ENCODE measurements at regions not wholly inside any gene's neighbourhood (a gene's known extent, or its start where the extent isn't known, plus 50 kb on each side); places are given as distances from the start of the nearest gene placed in this dataset.

DNA sequence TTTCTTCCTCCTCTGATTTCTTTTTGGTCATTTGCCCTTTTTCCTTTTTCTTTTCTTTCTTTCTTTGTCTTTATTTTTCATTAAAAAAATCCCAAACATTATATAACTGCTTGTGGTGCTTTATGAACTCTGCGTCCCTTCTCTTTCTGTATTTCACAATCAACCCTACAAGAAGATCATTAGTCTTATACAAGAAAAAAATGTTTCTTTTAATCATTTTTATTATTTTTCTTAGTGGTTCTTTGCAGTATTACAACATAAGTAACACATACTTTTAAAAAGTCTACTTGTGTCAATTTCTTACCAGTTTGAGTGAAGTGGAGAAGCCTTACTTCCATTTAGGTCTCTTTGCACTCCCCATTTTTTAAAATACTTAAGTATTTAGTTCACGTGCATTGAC lies 212.7 kb upstream of the SMC2 start:
- TF ChIP-seq, protein P1, sequence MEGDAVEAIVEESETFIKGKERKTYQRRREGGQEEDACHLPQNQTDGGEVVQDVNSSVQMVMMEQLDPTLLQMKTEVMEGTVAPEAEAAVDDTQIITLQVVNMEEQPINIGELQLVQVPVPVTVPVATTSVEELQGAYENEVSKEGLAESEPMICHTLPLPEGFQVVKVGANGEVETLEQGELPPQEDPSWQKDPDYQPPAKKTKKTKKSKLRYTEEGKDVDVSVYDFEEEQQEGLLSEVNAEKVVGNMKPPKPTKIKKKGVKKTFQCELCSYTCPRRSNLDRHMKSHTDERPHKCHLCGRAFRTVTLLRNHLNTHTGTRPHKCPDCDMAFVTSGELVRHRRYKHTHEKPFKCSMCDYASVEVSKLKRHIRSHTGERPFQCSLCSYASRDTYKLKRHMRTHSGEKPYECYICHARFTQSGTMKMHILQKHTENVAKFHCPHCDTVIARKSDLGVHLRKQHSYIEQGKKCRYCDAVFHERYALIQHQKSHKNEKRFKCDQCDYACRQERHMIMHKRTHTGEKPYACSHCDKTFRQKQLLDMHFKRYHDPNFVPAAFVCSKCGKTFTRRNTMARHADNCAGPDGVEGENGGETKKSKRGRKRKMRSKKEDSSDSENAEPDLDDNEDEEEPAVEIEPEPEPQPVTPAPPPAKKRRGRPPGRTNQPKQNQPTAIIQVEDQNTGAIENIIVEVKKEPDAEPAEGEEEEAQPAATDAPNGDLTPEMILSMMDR (conservative IDR thresholded peaks at IDR 0.05 in 1 of 2, IDR thresholded peaks at IDR 0.05 in 1 of 2; ENCODE audit: extremely low read depth in 1 of 2, insufficient read depth in 1 of 2, low read depth in 1 of 2, low read length in 2 of 2), result peak in 1 of 2 donors; percentile 2
- TF ChIP-seq EZH2 (IDR thresholded peaks at IDR 0.05; ENCODE audit: borderline replicate concordance, low read length), result no peak

Measured in mammary epithelial cell (primary cell).